Stimulated activated CD8-positive, alpha-beta memory T cell treated with anti-CD3 and anti-CD28 coated beads, Interleukin-7, amount 100 ng/mL, for 24 hours (primary cell): ENCODE measurements at regions not wholly inside any gene's neighbourhood (a gene's known extent, or its start where the extent isn't known, plus 50 kb on each side); places are given as distances from the start of the nearest gene placed in this dataset.
A peak's percentile ranks its signal among the peaks of the same experiment; 100 is the strongest.
"Not testable (repeated sequence)": the region's sequence is repeated elsewhere in the genome, so short reads cannot be mapped to it uniquely, and the experiment has no call there.

Experiments
- DNase-seq: peaks from one replicate; pipeline ENCODE4 v3.0.0-alpha.2; 2020; ENCODE audit warnings: low read depth

DNA sequence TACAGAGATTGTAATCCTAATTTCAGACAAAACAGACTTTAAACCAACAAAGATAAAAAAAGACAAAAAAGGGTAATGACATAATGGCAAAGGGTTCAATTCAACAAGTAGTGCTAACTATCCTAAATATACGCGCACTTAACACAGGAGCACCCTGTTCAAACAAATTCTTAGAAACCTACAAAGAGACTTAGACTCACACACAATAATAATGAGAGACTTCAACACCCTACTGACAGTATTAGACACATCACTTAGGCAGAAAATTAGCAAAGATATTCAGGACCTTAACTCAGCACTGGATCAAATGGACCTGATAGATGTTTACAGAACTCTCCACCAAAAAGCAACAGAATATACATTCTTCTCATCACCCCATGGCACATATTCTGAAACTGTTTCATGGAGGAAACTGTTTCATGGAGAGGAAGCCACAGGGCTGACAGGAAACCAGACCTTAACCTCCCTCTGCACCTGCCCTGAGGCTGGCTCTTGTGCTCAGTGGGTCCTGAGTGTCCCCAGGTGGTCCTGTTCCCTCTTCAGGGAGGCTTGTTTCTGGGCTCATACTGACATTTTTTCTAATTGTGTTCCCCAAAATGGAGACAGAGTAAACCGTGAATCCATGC is 54.7 kb downstream of the OR4M2 start:
- not testable (repeated sequence) for DNase-seq

DNA sequence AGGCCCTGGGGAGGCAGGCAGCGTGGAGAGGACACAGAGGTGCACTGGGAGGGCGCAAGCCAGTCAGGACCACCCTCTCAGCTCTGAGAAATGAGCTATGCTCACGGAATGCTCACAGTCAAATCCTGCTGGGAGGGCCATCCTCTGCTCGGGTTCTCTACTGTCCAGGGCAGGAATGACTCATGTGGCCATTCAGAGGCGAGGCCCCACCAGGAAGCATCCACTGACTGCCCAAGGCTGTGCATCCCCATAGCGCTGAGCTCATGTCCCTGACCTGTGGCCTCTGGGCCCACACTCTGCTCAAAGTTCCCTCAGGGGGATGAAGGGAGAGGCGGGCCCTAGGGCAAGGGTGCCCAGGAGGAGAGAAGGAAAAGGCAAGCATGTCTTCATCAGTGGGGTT is 57.2 kb downstream of the OR4M2 start:
- DNase-seq = not testable (repeated sequence)

- DNase-seq = not testable (repeated sequence)
Observed at GRCh38 chr15:22141106-22141505, 60.8 kb downstream of the OR4M2 start.

DNA sequence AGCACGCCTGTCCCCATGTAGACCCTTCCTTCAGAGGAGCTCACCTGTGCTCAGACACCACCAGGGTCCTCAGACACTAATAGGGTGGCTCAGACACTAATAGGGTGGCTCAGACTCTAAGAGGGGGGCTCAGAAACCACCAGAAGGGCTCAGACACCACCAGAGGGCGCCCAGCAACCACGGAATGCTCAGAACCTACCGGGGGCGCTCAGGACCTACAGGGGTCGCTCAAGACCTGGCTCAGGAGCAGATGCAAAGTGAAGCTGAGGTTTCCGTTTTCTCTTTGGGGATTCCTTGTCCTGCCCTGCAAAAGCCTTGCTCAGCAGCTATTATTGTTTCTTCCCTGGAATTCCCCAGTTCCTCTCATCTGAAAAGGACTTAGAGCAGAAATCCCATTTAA is 67.8 kb downstream of the OR4M2 start:
- DNase-seq = not testable (repeated sequence)

- not testable (repeated sequence) for DNase-seq
Observed at GRCh38 chr15:22158243-22158642, 77.9 kb downstream of the OR4M2 start.

DNA sequence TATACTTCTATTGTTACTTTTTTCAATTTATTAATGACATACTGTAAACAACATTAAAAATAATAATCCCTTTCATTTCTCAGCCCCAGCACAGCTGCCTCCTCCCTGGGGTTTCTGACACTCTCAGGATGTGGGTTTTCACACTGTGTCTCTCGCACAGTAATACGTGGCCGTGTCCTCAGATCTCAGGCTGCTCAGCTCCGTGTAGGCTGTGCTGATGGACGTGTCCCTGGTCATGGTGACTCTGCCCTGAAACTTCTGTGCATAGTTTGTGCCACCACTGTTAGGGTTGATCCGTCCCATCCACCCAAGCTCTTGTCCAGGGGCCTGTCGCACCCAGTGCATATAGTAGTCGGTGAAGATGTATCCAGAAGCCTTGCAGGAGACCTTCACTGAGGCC is 80.0 kb downstream of the OR4M2 start:
- not testable (repeated sequence) for DNase-seq

DNA sequence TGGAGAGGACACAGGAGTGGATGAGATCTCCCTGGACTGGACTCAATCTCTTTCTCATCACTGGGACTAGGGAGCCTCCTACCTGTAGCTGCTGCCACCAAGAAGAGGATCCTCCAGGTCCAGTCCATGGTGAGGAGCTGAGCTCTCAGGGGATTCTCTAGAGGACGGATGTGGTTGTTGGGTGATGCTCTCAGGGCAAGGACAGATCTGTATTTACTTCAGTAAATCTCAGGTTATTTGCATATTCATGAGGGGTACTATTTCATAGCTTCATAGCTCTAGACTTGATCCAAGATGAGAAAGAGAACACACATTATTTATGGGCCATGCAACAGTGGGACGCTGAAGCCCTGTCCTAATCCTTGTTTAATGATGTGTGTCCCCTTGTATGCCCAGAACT is 80.4 kb downstream of the OR4M2 start:
- not testable (repeated sequence) for DNase-seq

- DNase-seq = not testable (repeated sequence)
Observed at GRCh38 chr15:22161398-22161797, 81.1 kb downstream of the OR4M2 start.

DNA sequence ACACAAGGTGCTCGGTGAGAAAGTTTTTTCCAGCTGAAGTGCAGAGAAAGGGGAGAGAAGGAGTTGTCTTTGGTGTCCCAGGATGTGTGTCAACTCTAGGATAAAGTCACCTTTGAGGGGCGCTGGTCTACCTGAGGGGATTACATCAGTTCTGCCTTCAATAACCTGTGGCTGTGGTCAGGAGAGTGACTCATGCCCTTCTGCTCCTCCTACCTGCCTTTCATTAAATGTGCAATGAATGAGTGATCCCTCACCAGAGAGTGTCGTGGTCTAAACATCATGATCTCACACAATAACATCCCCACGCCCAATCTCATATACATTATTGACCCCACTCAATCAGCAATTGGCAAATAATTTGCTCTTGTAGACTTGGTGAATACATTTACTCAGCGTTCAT is 83.4 kb downstream of the OR4M2 start:
- not testable (repeated sequence) for DNase-seq

GRCh38 chr15:22167521-22167920 is 87.2 kb downstream of the OR4M2 start:
- DNase-seq = peak; percentile 0

- DNase-seq = not testable (repeated sequence)
Observed at GRCh38 chr15:22173029-22173998, 93.0 kb downstream of the OR4M2 start.

GRCh38 chr15:22174088-22174487 is 93.8 kb downstream of the OR4M2 start:
- DNase-seq = not testable (repeated sequence)

DNA sequence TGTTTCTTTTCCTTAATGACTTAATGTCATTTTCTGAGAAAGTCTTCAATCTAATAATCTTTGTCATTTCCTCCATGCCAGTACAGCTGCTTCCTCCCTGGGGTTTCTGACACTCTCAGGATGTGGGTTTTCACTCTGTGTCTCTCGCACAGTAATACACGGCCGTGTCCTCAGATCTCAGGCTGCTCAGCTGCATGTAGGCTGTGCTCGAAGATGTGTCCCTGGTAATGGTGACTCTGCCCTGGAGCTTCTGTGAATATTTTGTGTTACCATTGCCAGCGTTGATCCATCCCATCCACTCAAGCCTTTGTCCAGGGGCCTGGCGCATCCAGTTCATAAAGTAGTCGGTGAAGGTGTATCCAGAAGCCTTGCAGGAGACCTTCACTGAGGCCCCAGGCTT is 97.6 kb downstream of the OR4M2 start:
- not testable (repeated sequence) for DNase-seq

- DNase-seq = not testable (repeated sequence)
Observed at GRCh38 chr15:22178438-22178837, 98.1 kb downstream of the OR4M2 start.

DNA sequence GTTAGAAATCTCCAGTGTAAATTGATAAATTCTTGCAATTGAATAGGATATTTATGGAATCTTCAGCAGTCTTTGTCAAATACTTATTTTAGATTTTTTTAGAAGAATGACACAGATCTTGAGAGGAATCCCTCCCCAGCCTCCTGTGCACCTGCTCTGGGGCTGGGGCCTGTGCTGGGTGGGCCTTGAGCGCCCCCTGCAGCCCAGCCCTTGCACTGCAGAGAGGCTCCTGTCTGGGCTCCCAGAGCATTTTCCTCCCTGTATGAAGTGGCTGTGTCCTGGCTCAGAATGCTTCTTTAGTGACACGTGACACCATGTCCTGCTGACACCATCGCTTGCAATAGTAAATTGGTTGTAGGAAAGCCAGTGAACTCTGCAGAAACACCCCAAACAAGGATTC is 98.7 kb downstream of the OR4M2 start:
- not testable (repeated sequence) for DNase-seq

GRCh38 chr15:22180611-22181010 is 100.3 kb downstream of the OR4M2 start:
- not testable (repeated sequence) for DNase-seq

DNA sequence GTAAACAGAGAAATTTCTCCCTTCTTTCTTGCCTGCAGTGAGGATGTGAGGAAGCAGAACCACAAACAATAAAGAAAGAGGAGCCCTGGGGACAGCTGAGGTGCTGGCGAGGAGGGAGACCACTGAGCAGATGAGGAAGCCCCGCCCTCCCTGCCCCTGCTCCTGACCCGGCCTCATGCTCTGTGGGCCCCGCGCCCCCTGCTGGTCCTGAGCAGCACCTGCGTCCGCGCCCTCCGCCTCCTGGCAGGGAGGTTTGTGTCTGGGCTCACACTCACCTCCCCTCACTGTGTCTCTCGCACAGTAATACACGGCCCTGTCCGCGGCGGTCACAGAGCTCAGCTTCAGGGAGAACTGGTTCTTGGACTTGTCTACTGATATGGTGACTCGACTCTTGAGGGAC is 104.4 kb downstream of the OR4M2 start:
- DNase-seq = not testable (repeated sequence)

DNA sequence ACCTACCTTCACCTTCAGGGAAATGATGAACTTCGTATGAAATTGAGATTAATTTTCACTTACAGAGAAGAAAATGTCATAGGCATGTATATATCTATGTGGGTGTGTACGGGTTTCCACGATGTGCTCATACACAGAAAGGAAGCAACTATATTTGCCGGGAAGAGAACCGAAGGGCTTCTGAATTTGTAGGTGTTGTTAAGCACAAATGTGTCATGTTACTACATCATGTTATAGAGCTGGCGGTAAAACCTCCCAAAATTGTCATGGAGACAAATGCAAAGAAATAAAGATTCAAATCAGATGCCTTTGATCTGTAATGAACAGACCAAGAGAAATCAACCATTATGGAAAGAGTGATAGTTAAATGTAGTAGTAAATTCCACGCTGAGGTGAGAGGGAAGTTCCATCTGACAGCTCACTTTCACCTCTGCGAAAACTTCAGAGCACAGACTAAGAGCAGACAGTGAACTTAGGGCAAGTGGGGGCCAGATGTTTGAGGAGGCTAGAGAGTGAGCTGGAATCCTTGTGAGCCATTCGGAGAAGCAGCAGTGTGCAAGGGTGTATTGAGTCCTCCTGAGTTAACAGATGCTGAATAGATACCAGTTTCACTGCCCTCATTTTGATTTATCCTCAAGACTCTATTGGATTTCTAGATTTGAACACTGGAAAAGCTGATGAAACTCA is 106.7 kb downstream of the OR4M2 start:
- DNase-seq = not testable (repeated sequence)

DNA sequence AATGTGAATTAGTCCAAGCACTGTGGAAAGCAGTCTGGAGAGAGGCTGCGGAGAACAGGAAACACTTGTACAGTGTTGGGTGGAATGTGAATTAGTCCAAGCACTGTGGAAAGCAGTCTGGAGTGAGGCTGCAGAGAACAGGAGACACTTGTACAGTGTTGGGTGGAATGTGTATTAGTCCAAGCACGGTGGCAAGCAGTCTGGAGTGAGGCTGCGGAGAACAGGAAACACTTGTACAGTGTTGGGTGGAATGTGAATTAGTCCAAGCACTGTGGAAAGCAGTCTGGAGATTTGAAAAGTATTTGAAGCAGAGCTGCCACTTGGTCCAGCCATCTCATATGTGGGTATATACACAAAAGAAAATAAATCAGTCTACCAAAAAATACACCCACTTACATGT is 111.5 kb downstream of the OR4M2 start:
- not testable (repeated sequence) for DNase-seq

DNA sequence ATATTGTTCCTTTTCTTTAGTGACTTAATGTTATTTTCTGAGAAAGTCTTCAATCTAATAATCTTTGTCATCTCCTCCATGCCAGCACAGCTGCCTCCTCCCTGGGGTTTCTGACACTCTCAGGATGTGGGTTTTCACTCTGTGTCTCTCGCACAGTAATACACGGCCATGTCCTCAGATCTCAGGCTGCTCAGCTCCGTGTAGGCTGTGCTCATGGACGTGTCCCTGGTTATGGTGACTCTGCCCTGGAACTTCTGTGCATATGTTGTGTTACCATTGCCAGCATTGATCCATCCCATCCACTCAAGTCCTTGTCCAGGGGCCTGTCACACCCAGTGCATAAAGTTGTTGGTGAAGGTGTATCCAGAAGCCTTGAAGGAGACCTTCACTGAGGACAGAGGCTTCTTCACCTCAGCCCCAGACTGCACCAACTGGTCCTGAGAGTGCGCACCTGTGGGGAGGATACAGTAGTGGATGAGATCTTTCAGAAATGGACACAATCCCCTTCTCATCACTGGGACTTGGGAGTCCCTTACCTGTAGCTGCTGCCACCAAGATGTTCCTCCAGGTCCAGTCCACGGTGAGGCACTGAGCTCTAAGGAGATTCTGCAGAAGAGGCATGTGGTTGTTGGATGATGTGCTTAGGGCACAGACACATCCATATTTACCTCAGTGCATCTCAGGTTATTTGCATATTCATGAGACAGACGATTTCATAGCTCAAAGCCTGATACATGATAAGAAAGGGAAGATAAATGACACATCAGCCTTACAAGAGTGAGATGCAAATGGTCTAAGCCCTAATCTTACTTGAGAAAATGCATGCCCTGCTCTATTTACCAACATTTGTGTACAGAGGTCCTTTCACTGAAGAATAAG is 114.7 kb downstream of the OR4M2 start:
- not testable (repeated sequence) for DNase-seq

- DNase-seq = not testable (repeated sequence)
Observed at GRCh38 chr15:22196423-22196822, 116.1 kb downstream of the OR4M2 start.
